Hematopoietic multipotent progenitor cell treated with erythropoietin and hydrocortisone succinate and interleukin-3 and kit ligand, for 6 days (in vitro differentiated cells): ENCODE measurements at regions not wholly inside any gene's neighbourhood (a gene's known extent, or its start where the extent isn't known, plus 50 kb on each side); places are given as distances from the start of the nearest gene placed in this dataset.
"Not testable (repeated sequence)": the region's sequence is repeated elsewhere in the genome, so short reads cannot be mapped to it uniquely, and the experiment has no call there.

Experiments
- DNase-seq: peaks from one replicate; pipeline ENCODE4 v3.0.0-alpha.2; 2015

DNA sequence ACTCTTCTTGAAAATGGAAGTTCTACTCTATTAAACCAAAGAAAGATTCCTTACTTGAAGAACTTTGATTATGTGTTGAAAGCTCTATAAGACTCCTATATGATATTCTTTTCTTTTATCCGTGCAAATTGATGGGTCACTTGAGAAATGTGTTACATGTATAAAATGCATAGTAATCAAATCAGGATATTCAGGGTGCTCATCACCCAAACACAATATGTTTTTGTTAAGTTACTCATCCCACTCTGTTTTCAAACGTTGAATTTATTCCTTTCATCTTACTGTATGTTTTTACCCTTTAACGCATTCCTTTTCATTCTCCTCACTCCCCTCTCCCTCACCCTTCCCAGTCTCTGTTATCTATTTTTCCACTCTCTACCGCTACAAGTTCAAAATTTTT is 305.5 kb upstream of the KYNU start:
- DNase-seq: no peak

DNA sequence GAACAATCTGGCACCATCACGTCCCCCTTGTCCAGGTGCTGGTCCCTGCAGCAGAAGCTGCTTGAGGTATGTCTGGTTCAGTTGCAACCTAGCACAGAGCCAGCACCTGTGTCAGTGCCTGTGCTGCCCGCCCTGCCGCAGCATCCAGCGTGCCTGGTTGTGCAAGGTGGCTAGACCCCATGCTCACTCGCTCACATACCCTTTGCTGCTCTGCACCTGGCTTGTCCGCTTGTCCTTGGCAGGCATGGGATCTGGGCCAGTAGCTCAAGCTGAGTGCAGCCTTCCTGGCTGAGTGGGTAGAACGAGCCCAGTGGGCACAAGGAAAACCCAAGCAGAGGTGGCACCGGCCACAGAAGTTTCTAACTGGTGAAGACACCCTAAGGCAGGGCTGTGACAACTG is 314.6 kb upstream of the KYNU start:
- no peak for DNase-seq

DNA sequence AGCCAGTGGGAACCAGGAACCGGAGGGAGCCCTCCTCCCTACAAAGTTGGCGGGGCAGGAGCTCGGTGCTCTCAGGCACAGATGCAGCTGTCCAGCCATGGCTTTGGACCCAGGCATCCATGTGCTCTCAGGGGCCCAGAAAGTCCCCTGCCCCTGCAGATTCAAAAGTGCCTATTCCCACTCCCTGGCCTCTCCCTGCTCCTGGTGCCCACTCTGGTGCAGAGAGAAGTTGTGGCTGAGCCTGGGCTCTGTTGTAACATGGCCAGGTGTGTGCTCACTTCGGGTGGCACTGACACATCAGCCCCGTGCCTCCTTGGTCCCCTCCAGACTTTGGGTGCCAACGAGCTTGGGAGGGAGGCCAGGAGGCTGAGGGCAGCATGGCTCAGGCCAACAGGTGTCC is 315.8 kb upstream of the KYNU start:
- DNase-seq: no peak

DNA sequence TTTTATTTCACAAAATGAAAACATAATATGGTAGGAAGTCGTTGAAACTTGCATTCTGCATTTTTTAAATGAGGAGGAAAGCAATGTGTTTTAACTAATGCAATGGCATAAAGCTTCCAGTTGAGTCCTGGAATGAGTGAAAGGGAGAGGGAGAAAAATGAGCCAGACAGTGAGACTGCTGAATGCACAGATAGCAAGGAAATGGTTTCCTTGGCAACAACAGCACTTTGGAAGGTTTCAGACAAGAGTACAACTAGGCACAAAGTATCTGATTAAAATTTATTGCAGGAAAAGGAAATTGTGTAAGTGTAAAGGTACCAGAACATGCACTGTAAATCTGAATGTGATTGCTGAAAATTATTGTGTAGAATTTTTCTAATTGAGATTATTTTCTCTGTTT is 320.1 kb upstream of the KYNU start:
- DNase-seq: no peak

DNA sequence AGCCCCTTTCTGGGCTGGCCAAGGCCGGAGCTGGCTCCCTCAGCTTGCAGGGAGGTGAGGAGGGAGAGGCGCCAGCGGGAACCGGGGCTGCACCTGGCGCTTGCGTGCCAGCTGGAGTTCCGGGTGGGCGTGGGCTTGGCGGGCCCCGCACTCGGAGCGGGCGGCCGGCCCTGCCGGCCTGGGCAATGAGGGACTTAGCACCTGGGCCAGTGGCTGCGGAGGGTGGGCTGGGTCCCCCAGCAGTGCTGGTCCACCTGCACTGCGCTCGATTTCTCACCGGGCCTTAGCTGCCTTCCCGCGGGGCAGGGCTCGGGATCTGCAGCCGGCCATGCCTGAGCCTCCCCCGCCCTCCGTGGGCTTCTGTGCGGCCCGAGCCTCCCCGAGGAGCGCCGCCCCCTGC is 331.5 kb upstream of the KYNU start:
- not testable (repeated sequence) for DNase-seq

DNA sequence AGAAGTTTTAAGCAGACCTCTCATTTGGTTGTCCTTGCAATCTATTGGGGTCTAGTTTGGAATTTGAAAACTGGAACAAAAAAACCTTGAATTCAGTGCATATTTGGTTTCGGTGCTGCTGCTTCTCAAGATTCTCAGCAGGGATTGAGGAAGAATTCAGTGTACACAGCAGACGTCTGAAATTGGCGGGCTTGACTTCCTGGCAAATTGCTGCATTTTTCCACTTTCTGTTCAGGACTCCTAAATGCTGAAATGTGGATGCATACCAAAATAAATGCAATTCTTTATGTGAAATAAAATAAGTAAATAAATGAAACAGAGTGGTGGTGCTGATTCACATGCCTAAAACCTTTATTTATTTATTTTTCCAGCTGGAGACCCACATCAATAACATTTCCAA is 332.4 kb upstream of the KYNU start:
- no peak for DNase-seq

DNA sequence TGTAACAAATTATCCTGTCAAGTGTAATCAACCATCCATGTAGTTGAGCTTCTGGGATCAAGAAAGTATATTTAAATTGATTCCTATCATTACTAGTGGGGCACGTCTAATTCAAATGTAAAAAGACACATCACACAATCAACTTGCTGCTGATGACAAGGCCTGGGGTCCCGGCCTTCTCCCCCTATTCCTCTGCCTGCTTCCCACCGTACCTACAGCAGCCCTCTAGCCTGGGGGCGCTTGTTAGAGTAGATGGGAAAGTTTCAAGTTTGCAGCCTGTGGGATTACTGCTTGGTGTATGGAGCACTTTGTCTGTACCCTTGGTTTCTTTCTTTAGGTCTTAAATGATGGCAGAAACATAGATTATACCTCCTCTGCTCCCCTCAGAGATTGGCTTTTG is 333.3 kb upstream of the KYNU start:
- DNase-seq: no peak

DNA sequence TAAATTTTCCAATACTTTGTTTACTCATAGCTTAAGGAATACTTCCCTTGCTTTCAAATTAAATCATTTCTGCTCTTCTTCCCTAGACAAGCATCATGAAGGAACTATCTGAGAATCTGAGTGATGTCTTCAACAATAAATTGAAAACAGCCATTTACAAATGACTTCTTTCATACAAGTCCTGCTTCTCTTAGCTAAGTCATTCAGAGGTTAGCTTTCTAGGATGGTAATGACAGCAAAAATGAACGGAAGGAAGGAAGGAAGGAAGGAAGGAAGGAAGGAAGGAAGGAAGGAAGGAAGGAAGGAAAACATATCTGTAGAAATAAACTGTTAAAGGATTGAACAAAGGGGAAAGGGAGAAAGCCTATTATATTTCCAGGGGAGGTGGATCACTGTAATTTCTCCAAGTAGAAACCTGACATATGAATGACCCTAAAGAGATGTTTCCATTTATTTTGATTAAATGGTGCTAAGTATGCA is 335.0 kb upstream of the KYNU start:
- no peak for DNase-seq

DNA sequence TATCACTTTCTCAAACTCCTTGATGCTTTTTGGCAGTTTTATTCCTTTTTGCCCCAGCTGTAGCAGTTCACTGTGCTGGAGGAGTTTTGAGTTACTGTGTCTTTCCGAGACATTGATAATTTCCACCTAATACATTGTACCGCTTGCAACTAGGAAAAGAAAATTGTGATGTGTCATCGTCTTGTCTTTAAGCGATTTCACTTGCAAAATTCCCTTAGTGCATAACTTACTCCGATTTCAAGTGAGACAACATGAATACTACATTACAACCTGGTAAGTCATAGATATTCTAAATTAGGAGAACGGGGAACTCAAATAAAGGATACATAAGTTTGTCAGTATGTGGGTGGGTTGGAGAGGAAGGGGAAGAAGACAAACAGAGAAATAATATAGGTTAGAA is 340.5 kb upstream of the KYNU start:
- no peak for DNase-seq

DNA sequence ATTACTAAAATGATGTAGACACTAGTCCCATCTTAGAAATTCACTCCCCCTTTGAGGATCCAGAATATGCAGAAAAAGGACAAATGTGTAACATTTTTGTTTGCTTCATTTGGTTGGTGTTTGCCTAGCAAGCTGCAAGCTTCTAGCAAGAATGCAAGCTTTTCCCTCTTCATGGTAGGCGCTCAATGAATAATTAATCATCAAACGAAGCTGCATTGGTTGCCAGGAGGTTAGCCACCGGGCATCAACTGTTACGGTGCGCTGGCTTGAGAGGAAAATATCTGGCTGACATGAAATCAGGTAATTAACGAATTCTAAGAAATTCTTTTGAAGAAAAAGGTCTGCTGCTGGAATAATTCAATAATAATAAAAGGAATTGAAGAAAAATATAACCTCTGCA is 341.0 kb upstream of the KYNU start:
- no peak for DNase-seq

DNA sequence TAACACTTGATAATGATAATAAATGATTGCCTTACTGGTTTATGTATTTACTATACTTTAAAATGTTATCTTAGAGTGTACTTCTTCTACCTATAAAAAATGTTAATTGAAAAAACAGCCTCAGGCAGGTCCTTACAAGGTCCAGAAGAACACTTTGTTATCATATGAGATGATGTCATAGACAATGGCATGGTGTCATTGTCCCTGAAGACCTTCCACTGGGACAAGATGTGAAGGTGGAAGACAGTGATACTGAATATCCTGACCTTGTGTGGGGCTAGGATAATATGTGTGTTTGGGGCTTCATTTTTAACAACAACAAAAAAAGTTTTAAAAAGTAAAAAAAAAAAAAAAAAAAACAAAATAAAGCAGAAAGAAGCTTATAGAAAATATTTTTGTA is 342.2 kb upstream of the KYNU start:
- DNase-seq: no peak

DNA sequence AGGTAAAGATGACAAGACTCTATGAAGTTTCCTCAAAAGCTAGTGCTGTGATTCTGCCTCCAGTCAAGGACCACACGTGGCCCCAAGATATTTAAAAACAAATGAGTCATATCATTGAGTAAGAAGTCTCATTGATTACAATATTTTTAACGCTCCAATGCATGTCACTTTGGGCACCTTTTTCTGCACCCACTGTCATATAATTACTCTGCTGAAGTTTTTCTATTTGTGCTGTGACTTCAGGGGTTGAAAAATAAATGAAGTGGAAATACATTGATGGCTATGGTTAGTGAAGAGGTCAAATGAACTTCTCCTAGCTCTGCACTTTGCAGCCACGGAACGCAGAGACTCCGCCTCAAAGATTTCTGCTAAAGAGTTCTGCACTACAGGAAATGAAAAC is 344.3 kb upstream of the KYNU start:
- no peak for DNase-seq

DNA sequence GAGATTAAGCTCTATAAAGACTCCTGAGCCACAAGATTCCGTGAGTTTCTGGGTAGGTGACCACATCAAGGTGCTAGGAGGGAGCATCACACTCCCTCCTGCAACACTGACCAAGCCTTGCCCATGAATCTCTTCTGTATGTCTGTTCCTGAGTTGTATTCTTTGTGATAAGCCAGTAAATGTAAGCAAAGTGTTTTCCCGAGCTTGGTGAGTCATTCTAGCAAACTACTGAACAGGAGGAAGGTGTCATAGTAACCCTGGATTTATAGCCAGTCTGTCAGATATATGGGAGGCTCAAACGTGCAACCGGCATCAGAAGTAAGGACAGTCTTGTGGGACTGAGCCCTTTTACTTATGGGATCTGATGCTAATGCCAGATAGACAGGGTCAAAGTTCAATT is 346.1 kb upstream of the KYNU start:
- no peak for DNase-seq

DNA sequence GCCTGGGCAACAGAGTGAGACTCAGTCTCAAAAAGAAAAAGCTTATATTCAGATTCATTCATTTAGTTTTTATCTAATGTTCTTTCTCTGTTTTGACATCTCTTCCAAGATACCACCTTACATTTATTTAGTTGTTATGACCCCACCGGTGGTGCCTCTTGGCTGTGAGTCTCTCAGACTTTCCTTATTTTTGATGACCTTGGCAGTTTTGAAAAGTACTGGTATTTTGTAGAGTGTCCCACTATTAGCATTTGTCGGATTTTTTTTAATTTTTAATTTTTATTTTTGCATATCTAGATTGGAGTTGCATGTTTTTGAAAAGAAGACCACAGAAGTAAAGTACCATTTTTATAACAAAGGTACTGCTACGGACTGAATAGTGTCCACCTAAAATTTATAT is 351.7 kb upstream of the KYNU start:
- DNase-seq: no peak

DNA sequence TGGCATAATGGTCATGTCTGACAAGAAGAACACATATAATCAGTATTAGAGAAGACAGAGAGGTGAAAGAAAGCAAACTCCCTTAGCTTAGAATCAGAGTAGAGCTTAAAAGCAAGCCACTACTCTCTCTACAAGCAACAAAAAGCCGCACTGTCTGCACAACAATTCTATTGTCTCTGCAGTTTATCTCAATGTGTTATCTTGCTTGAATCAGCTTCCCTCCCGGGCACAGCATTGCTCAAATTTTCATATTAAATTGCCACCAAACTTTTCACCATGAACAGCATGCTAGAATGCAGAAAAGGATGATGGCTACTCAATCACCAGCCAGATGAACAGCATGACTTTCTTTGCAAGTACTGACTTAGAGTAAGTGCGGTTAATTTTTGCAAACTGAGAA is 356.0 kb upstream of the KYNU start:
- no peak for DNase-seq

DNA sequence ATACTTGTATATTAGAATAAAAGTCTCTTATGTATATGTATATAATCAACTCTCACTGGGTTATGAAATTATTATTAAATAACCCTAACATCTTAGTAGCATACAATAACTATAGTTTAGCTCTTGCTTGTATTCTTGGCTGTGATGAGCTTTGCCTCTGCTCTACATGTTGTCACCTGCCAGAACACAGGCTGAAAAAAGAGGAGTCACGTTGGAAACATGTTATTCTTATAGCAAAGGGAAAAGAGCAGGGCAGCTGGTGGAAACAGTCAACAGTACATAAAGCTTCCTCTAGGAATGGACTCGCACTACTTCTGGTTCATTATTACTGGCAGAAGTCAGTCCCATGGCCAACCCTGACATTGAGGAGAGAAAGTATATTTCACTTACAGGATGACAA is 362.0 kb upstream of the KYNU start:
- DNase-seq: no peak

DNA sequence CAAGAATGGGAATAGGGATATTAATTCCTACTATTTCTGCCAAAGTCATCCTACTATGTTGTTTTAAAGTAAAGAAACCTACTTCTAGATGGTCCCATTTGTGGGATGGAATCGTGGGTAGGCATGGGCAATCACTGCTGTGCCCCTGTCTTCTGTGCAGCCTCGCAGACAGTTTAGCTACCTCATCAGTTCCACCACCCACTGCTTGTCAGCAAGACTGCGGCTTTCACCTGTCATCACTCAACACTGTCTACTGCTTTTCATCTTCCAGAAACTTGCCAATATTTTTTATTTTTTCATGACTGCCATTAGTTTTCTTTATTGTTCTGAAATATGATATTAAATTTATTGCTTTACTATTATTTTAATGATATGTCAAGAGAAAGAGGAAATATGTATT is 368.1 kb upstream of the KYNU start:
- DNase-seq: no peak

DNA sequence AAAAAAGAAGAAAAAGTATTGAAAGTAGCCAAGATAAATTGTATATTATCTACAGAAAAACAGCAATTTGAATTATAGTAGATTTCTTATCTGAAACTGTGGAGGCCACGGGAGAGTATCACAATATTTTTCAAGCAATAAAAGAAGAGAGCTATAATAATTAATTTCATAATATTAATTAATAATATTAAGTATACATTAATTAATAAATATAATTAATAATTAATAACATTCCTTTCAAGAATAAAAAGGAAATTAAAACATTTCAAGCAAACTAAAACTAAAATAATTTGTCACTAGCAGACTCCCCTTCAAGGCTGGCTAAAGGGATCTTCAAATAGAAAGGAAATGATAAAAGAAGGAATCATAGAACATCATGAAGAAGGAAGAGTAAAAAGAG is 372.7 kb upstream of the KYNU start:
- DNase-seq: no peak

DNA sequence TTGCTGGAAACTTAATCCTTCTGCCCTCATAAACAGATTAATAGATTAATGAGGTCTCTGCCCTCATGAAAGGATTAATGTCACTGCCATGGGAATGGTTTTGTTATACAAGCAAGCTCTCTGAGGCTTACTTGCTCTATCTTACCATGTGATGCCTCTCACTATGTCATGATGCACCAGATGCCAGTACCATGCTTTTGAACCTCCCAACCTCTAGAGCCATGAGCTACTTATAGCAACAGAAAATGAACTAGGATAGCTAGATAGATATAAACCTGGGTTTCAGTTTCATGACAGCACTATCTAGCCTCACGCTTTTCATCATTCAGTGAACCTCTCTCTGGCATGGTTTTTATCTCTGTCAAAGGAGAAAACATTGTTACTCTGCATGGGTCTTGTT is 371.6 kb upstream of the LRP1B start:
- no peak for DNase-seq

DNA sequence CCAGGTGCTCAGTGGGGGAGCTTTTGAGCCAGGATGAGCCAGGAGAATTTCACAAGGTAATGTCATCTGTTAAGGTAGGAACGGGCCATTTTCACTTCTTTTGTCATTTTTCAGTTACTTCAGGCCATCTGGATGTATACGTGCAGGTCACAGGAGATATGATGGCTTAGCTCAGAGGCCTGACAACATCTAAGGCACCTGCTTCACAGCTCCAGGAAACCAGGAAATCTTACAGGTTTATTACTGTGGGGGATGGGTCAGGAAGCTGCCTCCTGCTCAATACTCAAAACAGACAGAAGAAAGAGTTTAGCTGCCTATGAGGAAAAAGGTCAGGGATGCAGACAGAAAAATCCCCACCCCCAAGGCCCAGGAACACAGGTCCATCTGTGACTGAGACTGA is 364.3 kb upstream of the LRP1B start:
- no peak for DNase-seq

DNA sequence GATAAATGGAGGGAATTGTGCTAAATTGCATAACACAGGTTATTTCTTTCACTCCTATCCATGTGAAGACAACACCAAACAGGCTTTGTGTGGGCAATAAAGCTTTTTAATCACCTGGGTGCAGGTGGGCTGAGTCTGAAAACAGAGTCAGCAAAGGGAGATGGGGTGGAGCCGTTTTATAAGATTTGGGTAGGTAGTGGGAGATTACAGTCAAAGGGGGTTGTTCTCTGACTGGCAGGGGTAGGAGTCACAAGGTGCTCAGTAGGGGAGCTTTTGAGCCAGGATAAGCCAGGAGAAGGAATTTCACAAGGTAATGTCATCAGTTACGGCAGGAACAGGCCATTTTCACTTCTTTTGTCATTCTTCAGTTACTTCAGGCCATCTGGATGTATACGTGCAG is 358.8 kb upstream of the LRP1B start:
- DNase-seq: not testable (repeated sequence)

DNA sequence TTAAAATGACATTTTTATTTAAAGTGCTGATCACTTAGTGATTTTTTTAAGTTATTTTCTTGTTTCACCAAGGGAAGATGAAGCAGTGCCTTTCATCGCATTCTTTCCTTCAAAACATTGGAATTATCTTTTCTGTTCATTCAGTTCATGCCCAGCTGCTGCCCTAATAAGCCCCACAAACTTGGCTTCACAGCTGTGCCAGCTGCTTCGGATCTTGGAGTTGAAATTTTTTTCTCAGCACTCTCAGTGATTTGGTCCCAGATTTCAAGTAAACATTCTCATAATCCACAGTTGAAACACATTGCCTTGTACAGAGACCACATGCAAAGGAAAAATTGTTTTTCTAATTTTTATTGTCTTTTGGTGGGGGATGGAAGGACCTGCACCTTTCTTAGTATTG is 353.3 kb upstream of the LRP1B start:
- DNase-seq: no peak

DNA sequence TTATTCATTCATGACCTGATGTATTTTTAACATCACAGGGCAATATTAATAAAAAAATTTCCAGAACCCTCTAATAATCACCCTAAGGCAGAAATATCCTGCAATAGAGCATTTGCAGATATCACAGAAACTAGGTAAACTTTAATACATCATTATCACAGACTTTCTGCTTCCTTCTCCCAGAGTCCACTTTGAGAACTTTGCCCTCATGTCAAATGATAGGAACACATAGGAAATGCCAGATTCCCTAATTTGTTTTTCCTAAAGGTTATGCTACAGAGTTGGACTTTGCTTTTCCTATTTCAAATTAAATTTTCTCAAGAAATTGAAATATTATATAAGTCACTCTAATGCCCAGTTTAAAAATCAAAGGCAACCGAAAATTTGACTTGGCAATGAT is 352.8 kb upstream of the LRP1B start:
- no peak for DNase-seq

DNA sequence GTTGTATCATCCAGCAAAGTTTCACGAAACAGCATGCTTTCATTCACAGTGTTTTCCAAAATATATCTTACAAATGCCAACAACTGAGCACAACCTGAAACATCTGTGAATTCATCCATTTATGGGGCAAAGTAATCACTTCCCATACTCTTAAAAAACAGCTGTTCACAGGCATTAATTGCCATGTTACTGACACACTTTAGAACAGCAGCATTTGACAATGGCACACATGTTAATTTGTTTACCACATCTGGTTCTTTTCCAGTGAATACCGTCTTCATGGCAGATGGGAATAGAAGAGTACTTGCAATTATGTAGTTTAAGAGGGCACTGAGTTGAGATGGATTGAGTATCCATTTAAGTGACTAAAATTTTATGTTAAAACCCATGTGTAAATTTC is 347.4 kb upstream of the LRP1B start:
- no peak for DNase-seq

DNA sequence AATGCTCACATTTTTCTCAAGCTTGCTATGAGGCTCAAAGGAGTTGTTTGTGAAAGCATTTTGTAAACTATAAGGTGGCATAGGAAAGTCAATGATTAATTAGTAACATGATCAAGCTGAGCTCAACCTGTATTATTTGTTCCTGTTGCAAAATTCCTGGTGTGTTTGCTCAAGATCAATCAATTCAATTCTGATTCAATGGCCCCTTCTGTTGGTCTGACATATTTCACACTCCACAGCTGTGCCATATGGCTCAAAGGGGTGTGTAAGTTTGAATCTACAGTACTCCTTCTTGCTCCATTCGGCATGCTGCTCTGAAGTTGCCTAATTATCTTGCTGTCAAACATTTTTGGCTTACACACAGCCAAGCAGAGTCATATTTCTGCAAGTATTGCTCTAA is 341.6 kb upstream of the LRP1B start:
- DNase-seq: no peak

DNA sequence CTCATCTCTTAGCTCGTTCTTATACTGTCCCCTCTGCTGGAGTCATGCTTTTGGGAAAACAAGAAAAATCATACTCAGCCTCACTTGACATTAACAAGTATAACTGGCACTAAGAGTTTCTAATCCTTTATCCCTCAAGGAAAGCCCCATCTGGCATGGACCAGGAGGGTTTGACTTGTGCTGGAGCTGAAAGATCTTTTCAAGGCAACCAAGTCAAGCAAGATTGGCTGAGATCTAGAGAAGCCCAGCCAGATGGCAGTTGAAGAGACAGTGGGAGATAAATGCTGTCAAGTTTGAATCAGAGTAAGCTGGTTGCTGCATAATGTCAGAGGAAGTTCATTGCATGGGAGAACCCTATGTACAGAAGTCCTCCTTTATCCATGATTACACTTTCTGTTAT is 336.5 kb upstream of the LRP1B start:
- no peak for DNase-seq
